ENCODE measurements at regions not wholly inside any gene's neighbourhood (a gene's known extent, or its start where the extent isn't known, plus 50 kb on each side); places are given as distances from the start of the nearest gene placed in this dataset.

- H3K27ac ChIP-seq: no peak overlapping the region
- DNase-seq: no peak
These were observed 1150.9 kb downstream of the MRPL39 start for GRCh38 chr21:24456358-24456757.

GRCh38 chr21:24450119-24450518, 1157.2 kb downstream of the MRPL39 start:
- H3K4me3 ChIP-seq: no peak overlapping the region
- ATAC-seq (ENCODE audit: low FRiP score in 2 of 2) (no peak), DNase-seq (no peak)
- no peaks in the 10 kb centered on the region for H3K4me1 ChIP-seq
- no peaks in the 10 kb centered on the region for H3K9me3 ChIP-seq
- 86 to 88% methylated on average over 3 of the region's 3 CpGs for WGBS, 2 donors
- H3K27me3 ChIP-seq: no peaks in the 10 kb centered on the region
- TF ChIP-seq POLR2A (IDR thresholded peaks at IDR 0.05) (no peak), POLR2AphosphoS5 (IDR thresholded peaks at IDR 0.05) (no peak), EP300 (IDR thresholded peaks at IDR 0.05) (no peak), CTCF (IDR thresholded peaks at IDR 0.05) (no peak)
- no peak overlapping the region for H3K27ac ChIP-seq
- no peaks in the 10 kb centered on the region for H3K36me3 ChIP-seq

More at GRCh38 chr21:24456358-24456757, 1150.9 kb downstream of the MRPL39 start:
- Histone ChIP-seq H3K36me3 (no peaks in the 10 kb centered on the region), H3K9me3 (no peaks in the 10 kb centered on the region), H3K4me1 (no peaks in the 10 kb centered on the region), H3K27me3 (no peaks in the 10 kb centered on the region), H3K4me3 (no peak overlapping the region)
- WGBS, 2 donors: 83 to 97% methylated on average over 3 of the region's 3 CpGs
- TF ChIP-seq EP300 (IDR thresholded peaks at IDR 0.05) (no peak), POLR2A (IDR thresholded peaks at IDR 0.05) (no peak), CTCF (IDR thresholded peaks at IDR 0.05) (no peak), POLR2AphosphoS5 (IDR thresholded peaks at IDR 0.05) (no peak)
- ATAC-seq (ENCODE audit: low FRiP score in 2 of 2): no peak

GRCh38 chr21:24445517-24445916, 1161.8 kb downstream of the MRPL39 start:
- DNase-seq (no peak), ATAC-seq (ENCODE audit: low FRiP score in 2 of 2) (no peak)
- no peak for TF ChIP-seq POLR2AphosphoS5 (IDR thresholded peaks at IDR 0.05)
- no peak for TF ChIP-seq CTCF (IDR thresholded peaks at IDR 0.05)
- TF ChIP-seq POLR2A (IDR thresholded peaks at IDR 0.05): no peak
- no peak for TF ChIP-seq EP300 (IDR thresholded peaks at IDR 0.05)
- Histone ChIP-seq H3K27ac (no peak overlapping the region), H3K36me3 (no peaks in the 10 kb centered on the region), H3K4me1 (no peaks in the 10 kb centered on the region), H3K27me3 (no peaks in the 10 kb centered on the region), H3K9me3 (no peaks in the 10 kb centered on the region), H3K4me3 (no peak overlapping the region)
- WGBS, 2 donors: 79 to 89% methylated on average over 1 of the region's 1 CpG

GRCh38 chr21:24444736-24445135, 1162.5 kb downstream of the MRPL39 start:
- TF ChIP-seq CTCF (IDR thresholded peaks at IDR 0.05): no peak
- TF ChIP-seq EP300 (IDR thresholded peaks at IDR 0.05): no peak
- TF ChIP-seq POLR2AphosphoS5 (IDR thresholded peaks at IDR 0.05): no peak
- TF ChIP-seq POLR2A (IDR thresholded peaks at IDR 0.05): no peak
- no peak overlapping the region for H3K4me3 ChIP-seq
- no peaks in the 10 kb centered on the region for H3K4me1 ChIP-seq
- H3K36me3 ChIP-seq: no peaks in the 10 kb centered on the region
- no peak for DNase-seq
- no peaks in the 10 kb centered on the region for H3K9me3 ChIP-seq
- no peak for ATAC-seq (ENCODE audit: low FRiP score in 2 of 2)
- no peak overlapping the region for H3K27ac ChIP-seq
- H3K27me3 ChIP-seq: no peaks in the 10 kb centered on the region

- Histone ChIP-seq H3K36me3 (no peaks in the 10 kb centered on the region), H3K9me3 (no peaks in the 10 kb centered on the region), H3K27ac (no peak overlapping the region), H3K4me3 (no peak overlapping the region), H3K27me3 (no peaks in the 10 kb centered on the region), H3K4me1 (no peaks in the 10 kb centered on the region)
- TF ChIP-seq CTCF (IDR thresholded peaks at IDR 0.05) (no peak), POLR2A (IDR thresholded peaks at IDR 0.05) (no peak)
- WGBS, 2 donors: 40 to 50% methylated on average over 1 of the region's 1 CpG
- no peak for ATAC-seq (ENCODE audit: low FRiP score in 2 of 2)
- DNase-seq: peak in 1 of 2 donors; percentile 32
These were observed 1171.0 kb downstream of the MRPL39 start for GRCh38 chr21:24436236-24436635.
